Colonic mucosa (tissue), 4 donors: ENCODE measurements at regions not wholly inside any gene's neighbourhood (a gene's known extent, or its start where the extent isn't known, plus 50 kb on each side); places are given as distances from the start of the nearest gene placed in this dataset.

Experiments
- DNase-seq: peaks from one replicate; pipeline ENCODE4 v3.0.0-alpha.2; 2020
- H3K27ac ChIP-seq: fragments of 200-600 bp; one replicate; pipeline ENCODE4 v1.8.0; 2021
- H3K27me3 ChIP-seq: fragments of 200-600 bp; one replicate; pipeline ENCODE4 v1.8.0; 2021
- H3K36me3 ChIP-seq: fragments of 200-600 bp; one replicate; pipeline ENCODE4 v1.8.0; 2021
- H3K4me1 ChIP-seq: fragments of 200-600 bp; one replicate; pipeline ENCODE4 v1.8.0; 2021; ENCODE audit warnings: mild to moderate bottlenecking
- H3K4me3 ChIP-seq: fragments of 200-600 bp; one replicate; pipeline ENCODE4 v1.8.0; 2021
- H3K9ac ChIP-seq, 2 donors: one replicate each; pipeline ENCODE4 v1.7.0; 2013; ENCODE audit warnings: control low read depth in 2 of 2, low read depth in 2 of 2, low read length in 2 of 2
- H3K9me3 ChIP-seq: fragments of 200-600 bp; one replicate; pipeline ENCODE4 v1.8.0; 2021
- intact Hi-C: fragments of 100-400 bp; cut with DNase I; formaldehyde crosslinking; loops from one replicate; pipeline ENCODE4 v1.14.1; 2022
- TF ChIP-seq, protein P1 (sequence below): fragments of 200-600 bp; IDR thresholded peaks from one replicate; pipeline ENCODE4 v1.8.0; 2022; ENCODE audit warnings: antibody characterized with exemption, mild to moderate bottlenecking
- donor health status: healthy.
- donor health status: DM: no; HTN: no; CAD: no.
- donor health status: DM: no; HTN: no; CAD: no.

GRCh38 chr16:51989637-51990230 is 557.2 kb downstream of the TOX3 start:
- Histone ChIP-seq H3K9me3 (no peaks in the 10 kb centered on the region), H3K9ac (no peak overlapping the region), H3K27me3 (no peaks in the 10 kb centered on the region), H3K36me3 (no peaks in the 10 kb centered on the region), H3K4me3 (no peak overlapping the region), H3K4me1 (no peaks in the 10 kb centered on the region), H3K27ac (no peak overlapping the region)
- DNase-seq: no peak
- intact Hi-C loops: no loop called here
- TF ChIP-seq, protein P1, sequence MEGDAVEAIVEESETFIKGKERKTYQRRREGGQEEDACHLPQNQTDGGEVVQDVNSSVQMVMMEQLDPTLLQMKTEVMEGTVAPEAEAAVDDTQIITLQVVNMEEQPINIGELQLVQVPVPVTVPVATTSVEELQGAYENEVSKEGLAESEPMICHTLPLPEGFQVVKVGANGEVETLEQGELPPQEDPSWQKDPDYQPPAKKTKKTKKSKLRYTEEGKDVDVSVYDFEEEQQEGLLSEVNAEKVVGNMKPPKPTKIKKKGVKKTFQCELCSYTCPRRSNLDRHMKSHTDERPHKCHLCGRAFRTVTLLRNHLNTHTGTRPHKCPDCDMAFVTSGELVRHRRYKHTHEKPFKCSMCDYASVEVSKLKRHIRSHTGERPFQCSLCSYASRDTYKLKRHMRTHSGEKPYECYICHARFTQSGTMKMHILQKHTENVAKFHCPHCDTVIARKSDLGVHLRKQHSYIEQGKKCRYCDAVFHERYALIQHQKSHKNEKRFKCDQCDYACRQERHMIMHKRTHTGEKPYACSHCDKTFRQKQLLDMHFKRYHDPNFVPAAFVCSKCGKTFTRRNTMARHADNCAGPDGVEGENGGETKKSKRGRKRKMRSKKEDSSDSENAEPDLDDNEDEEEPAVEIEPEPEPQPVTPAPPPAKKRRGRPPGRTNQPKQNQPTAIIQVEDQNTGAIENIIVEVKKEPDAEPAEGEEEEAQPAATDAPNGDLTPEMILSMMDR: no peak

GRCh38 chr16:51988977-51989376 is 558.0 kb downstream of the TOX3 start:
- Histone ChIP-seq H3K9ac (no peak overlapping the region), H3K4me1 (no peaks in the 10 kb centered on the region), H3K27ac (no peak overlapping the region), H3K27me3 (no peaks in the 10 kb centered on the region), H3K36me3 (no peaks in the 10 kb centered on the region), H3K4me3 (no peak overlapping the region), H3K9me3 (no peaks in the 10 kb centered on the region)
- TF ChIP-seq, protein P1: no peak
- intact Hi-C loops: no loop called here
- DNase-seq: no peak

DNA sequence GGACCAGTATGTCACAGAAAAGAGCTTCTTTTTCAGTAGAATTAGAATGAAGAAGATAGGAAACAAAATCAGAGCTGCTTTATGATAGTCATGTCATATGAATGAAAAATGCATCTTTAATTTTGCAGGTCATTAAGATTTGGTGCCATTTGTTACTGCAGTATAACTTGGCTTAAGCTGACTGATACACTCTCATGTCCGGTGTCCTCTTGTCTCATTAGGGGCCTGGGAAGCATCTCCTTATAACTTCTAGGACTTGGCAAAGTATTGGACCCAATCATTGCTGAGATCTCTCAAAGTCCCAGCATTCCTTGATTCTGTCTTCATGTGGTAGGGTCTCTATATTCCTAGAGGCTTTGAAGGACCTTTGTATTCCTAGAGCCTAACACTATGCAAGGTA is 559.4 kb downstream of the TOX3 start:
- H3K9ac ChIP-seq: no peak overlapping the region
- no peaks in the 10 kb centered on the region for H3K36me3 ChIP-seq
- H3K4me3 ChIP-seq: no peak overlapping the region
- TF ChIP-seq, protein P1: no peak
- no peak overlapping the region for H3K27ac ChIP-seq
- H3K4me1 ChIP-seq: no peaks in the 10 kb centered on the region
- no peaks in the 10 kb centered on the region for H3K27me3 ChIP-seq
- intact Hi-C loops: no loop called here
- no peak for DNase-seq
- no peaks in the 10 kb centered on the region for H3K9me3 ChIP-seq

DNA sequence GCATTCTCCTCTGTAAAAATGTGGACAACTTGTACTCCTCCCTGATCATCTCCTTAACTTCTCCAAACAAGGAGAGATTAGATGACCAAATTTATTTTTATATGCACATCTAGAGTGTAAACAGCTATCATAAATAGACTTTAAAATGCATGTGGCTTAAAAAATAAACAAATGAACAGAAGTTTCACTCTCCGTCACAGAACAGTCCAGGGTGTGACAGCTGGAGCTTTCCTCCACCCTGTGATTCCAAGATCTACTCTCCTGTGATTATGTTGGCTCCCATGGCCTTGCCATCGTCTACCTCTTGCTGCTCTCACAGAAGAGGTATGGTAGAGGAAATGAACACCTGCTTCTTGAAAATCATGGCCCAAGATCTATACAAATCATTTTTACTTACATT is 560.2 kb downstream of the TOX3 start:
- TF ChIP-seq, protein P1: no peak
- Histone ChIP-seq H3K9ac (no peak overlapping the region), H3K27me3 (no peaks in the 10 kb centered on the region), H3K27ac (no peak overlapping the region), H3K9me3 (no peaks in the 10 kb centered on the region), H3K36me3 (no peaks in the 10 kb centered on the region), H3K4me3 (no peak overlapping the region), H3K4me1 (no peaks in the 10 kb centered on the region)
- DNase-seq: no peak
- intact Hi-C loops: no loop called here

DNA sequence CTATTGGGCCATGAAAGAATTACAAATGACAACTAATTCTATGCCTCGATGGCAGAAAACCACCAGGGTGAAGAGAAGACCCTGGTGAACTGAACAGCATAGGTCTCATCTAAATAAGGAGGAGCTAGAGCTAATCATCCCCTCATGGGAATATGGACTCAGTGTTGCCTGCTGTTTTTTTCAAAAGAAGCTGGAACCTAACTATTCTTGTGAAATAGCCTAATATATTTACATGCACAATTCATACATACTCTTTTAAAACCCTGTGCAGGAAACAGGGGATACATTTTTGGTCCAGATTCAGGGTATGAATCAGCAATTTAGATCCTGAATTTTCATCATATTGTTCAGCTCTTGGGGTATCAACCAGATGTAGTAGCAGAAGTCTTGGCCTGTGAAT is 560.6 kb downstream of the TOX3 start:
- intact Hi-C loops: no loop called here
- TF ChIP-seq, protein P1: no peak
- Histone ChIP-seq H3K36me3 (no peaks in the 10 kb centered on the region), H3K9ac (no peak overlapping the region), H3K9me3 (no peaks in the 10 kb centered on the region), H3K4me1 (no peaks in the 10 kb centered on the region), H3K27me3 (no peaks in the 10 kb centered on the region), H3K27ac (no peak overlapping the region), H3K4me3 (no peak overlapping the region)
- no peak for DNase-seq
